Endodermal cell (in vitro differentiated cells): ENCODE measurements at regions not wholly inside any gene's neighbourhood (a gene's known extent, or its start where the extent isn't known, plus 50 kb on each side); places are given as distances from the start of the nearest gene placed in this dataset.

ENCODE experiments used
- DNase-seq: peaks from one replicate; pipeline ENCODE4 v3.0.0-alpha.2; 2017
- H3K27ac ChIP-seq: 2 replicates; pipeline ENCODE4 v1.5.1; 2013; ENCODE audit warnings: mild to moderate bottlenecking, low read depth, low read length, moderate library complexity
- H3K27me3 ChIP-seq: 2 replicates; pipeline ENCODE4 v1.6.1; 2013; ENCODE audit warnings: mild to moderate bottlenecking, low read length, moderate library complexity; ENCODE audit not compliant: insufficient read depth, control insufficient read depth, poor library complexity, severe bottlenecking
- H3K36me3 ChIP-seq: 2 replicates; pipeline ENCODE4 v1.7.0; 2013; ENCODE audit warnings: mild to moderate bottlenecking, low read length, moderate library complexity; ENCODE audit not compliant: control insufficient read depth, insufficient read depth
- H3K4me1 ChIP-seq: one replicate; pipeline ENCODE4 v1.7.0; 2013; ENCODE audit warnings: low read length; ENCODE audit not compliant: control insufficient read depth, insufficient read depth
- H3K4me3 ChIP-seq: 2 replicates; pipeline ENCODE4 v1.5.1; 2013; ENCODE audit warnings: mild to moderate bottlenecking, low read length, moderate library complexity
- H3K9ac ChIP-seq: 2 replicates; pipeline ENCODE4 v1.6.1; 2013; ENCODE audit warnings: mild to moderate bottlenecking, low read length, moderate library complexity; ENCODE audit not compliant: poor library complexity, severe bottlenecking; ENCODE audit errors: extremely low read depth
- H3K9me3 ChIP-seq: 2 replicates; pipeline ENCODE4 v1.6.1; 2013; ENCODE audit warnings: mild to moderate bottlenecking, low read length, moderate library complexity; ENCODE audit not compliant: control insufficient read depth
- H3K27ac Mint-ChIP-seq: 2 replicates; pipeline ENCODE4 v1.8.0; 2020; ENCODE audit warnings: mixed read lengths
- H3K27me3 Mint-ChIP-seq: 2 replicates; pipeline ENCODE4 v1.8.0; 2021; ENCODE audit warnings: mild to moderate bottlenecking, mixed read lengths; ENCODE audit not compliant: insufficient read depth
- H3K36me3 Mint-ChIP-seq: 2 replicates; pipeline ENCODE4 v1.8.0; 2020; ENCODE audit warnings: low read depth, mixed read lengths
- H3K4me1 Mint-ChIP-seq: 2 replicates; pipeline ENCODE4 v1.8.0; 2020; ENCODE audit warnings: mixed read lengths
- H3K4me3 Mint-ChIP-seq: 2 replicates; pipeline ENCODE4 v1.8.0; 2020; ENCODE audit warnings: mild to moderate bottlenecking, moderate library complexity, mixed read lengths
- H3K9me3 Mint-ChIP-seq: 2 replicates; pipeline ENCODE4 v1.8.0; 2020; ENCODE audit warnings: mild to moderate bottlenecking, mixed read lengths
- CTCF ChIP-seq: fragments of 200-600 bp; sonication (generic); conservative IDR thresholded peaks from 2 replicates; pipeline ENCODE4 v1.5.0; 2021; ENCODE audit warnings: antibody characterized with exemption, mild to moderate bottlenecking
- WGBS, 2 experiments: methylation state at CpG; one replicate each; pipeline versions ENCODE4 v1.1.5 to v1.1.7; 2013; ENCODE audit warnings: missing lambda C conversion rate in 2 of 2, mixed read lengths in 1 of 2; ENCODE audit not compliant: insufficient coverage in 1 of 2, insufficient read length in 1 of 2; 5-methylcytosine and 5-hydroxymethylcytosine counted together

- Mint-ChIP-seq H3K4me3 (no peak overlapping the region), H3K27ac (no peak overlapping the region), H3K9me3 (no peaks in the 10 kb centered on the region), H3K4me1 (peaks cover 8% of the 10 kb centered on the region), H3K36me3 (no peaks in the 10 kb centered on the region), H3K27me3 (no peaks in the 10 kb centered on the region)
- no peak for TF ChIP-seq CTCF
- no peaks in the 10 kb centered on the region for H3K9me3 ChIP-seq
- DNase-seq = no peak
- no peak overlapping the region for H3K27ac ChIP-seq
- no peaks in the 10 kb centered on the region for H3K27me3 ChIP-seq
- H3K9ac ChIP-seq = no peak overlapping the region
- 84% methylated on average over 1 of the region's 1 CpG; no CpG with 5 or more reads in 1 of the 2 experiments for WGBS, 2 experiments
- no peak overlapping the region for H3K4me3 ChIP-seq
- no peaks in the 10 kb centered on the region for H3K36me3 ChIP-seq
- no peaks in the 10 kb centered on the region for H3K4me1 ChIP-seq
These were observed 184.5 kb downstream of the ZPLD1 start for GRCh38 chr3:102619361-102619760.

GRCh38 chr3:102629943-102630342 lies 195.1 kb downstream of the ZPLD1 start:
- no peaks in the 10 kb centered on the region for H3K36me3 Mint-ChIP-seq
- H3K4me1 Mint-ChIP-seq = no peaks in the 10 kb centered on the region
- no peak overlapping the region for H3K27ac ChIP-seq
- peaks cover 10% of the 10 kb centered on the region for H3K9me3 Mint-ChIP-seq
- no peak overlapping the region for H3K4me3 Mint-ChIP-seq
- no peaks in the 10 kb centered on the region for H3K27me3 ChIP-seq
- no peaks in the 10 kb centered on the region for H3K27me3 Mint-ChIP-seq
- H3K9ac ChIP-seq = no peak overlapping the region
- DNase-seq = no peak
- H3K9me3 ChIP-seq = peaks cover 10% of the 10 kb centered on the region
- no peaks in the 10 kb centered on the region for H3K36me3 ChIP-seq
- no peak overlapping the region for H3K4me3 ChIP-seq
- H3K4me1 ChIP-seq = no peaks in the 10 kb centered on the region
- H3K27ac Mint-ChIP-seq = no peak overlapping the region
- no peak for TF ChIP-seq CTCF

- Mint-ChIP-seq H3K27ac (no peak overlapping the region), H3K27me3 (no peaks in the 10 kb centered on the region), H3K36me3 (no peaks in the 10 kb centered on the region), H3K9me3 (peaks cover 10% of the 10 kb centered on the region), H3K4me3 (no peak overlapping the region), H3K4me1 (no peaks in the 10 kb centered on the region)
- 94% methylated on average over 4 of the region's 6 CpGs; no CpG with 5 or more reads in 1 of the 2 experiments for WGBS, 2 experiments
- Histone ChIP-seq H3K9ac (no peak overlapping the region), H3K4me1 (no peaks in the 10 kb centered on the region), H3K36me3 (no peaks in the 10 kb centered on the region), H3K27me3 (no peaks in the 10 kb centered on the region), H3K4me3 (no peak overlapping the region), H3K9me3 (peaks cover 10% of the 10 kb centered on the region), H3K27ac (no peak overlapping the region)
- DNase-seq = no peak
- no peak for TF ChIP-seq CTCF
These were observed 195.7 kb downstream of the ZPLD1 start for GRCh38 chr3:102630531-102630930.
